ENCODE measurements at regions not wholly inside any gene's neighbourhood (a gene's known extent, or its start where the extent isn't known, plus 50 kb on each side); places are given as distances from the start of the nearest gene placed in this dataset.
"Not testable (repeated sequence)": the region's sequence is repeated elsewhere in the genome, so short reads cannot be mapped to it uniquely, and the experiment has no call there.

GRCh38 chr2:195442458-195443175 is 214.4 kb upstream of the SLC39A10 start:
- Histone ChIP-seq H3K4me1 (ENCODE audit: control insufficient read depth, insufficient read depth, low read length) (no peaks in the 10 kb centered on the region), H3K27ac (ENCODE audit: low read length) (no peak overlapping the region), H3K27me3 (ENCODE audit: control insufficient read depth in 1 of 2, insufficient read depth in 2 of 2, low read length in 2 of 2) (no peaks in the 10 kb centered on the region), H3K4me3 (ENCODE audit: low read length in 2 of 2) (no peak overlapping the region), H3K36me3 (ENCODE audit: control insufficient read depth in 2 of 2, insufficient read depth in 2 of 2, low read length in 2 of 2) (no peaks in the 10 kb centered on the region), H3K9me3 (ENCODE audit: control insufficient read depth in 2 of 2, low read length in 2 of 2) (peaks cover 3 to 11% of the 10 kb centered on the region in 2 donors), H3K9ac (ENCODE audit: low read length in 2 of 2) (no peak overlapping the region)

- H3K27me3 ChIP-seq (ENCODE audit: control insufficient read depth in 1 of 2, insufficient read depth in 2 of 2, low read length in 2 of 2): no peaks in the 10 kb centered on the region
- H3K9me3 ChIP-seq (ENCODE audit: control insufficient read depth in 2 of 2, low read length in 2 of 2): peaks cover 3 to 11% of the 10 kb centered on the region in 2 donors
- no peaks in the 10 kb centered on the region for H3K36me3 ChIP-seq (ENCODE audit: control insufficient read depth in 2 of 2, insufficient read depth in 2 of 2, low read length in 2 of 2)
- no peak overlapping the region for H3K4me3 ChIP-seq (ENCODE audit: low read length in 2 of 2)
- no peak overlapping the region for H3K27ac ChIP-seq (ENCODE audit: low read length)
- H3K4me1 ChIP-seq (ENCODE audit: control insufficient read depth, insufficient read depth, low read length): no peaks in the 10 kb centered on the region
- no peak overlapping the region for H3K9ac ChIP-seq (ENCODE audit: low read length in 2 of 2)
Measured at GRCh38 chr2:195438692-195439091, 218.3 kb upstream of the SLC39A10 start.

- Histone ChIP-seq H3K36me3 (ENCODE audit: control insufficient read depth in 2 of 2, insufficient read depth in 2 of 2, low read length in 2 of 2) (no peaks in the 10 kb centered on the region), H3K4me3 (ENCODE audit: low read length in 2 of 2) (no peak overlapping the region), H3K27ac (ENCODE audit: low read length) (no peak overlapping the region), H3K9ac (ENCODE audit: low read length in 2 of 2) (no peak overlapping the region), H3K4me1 (ENCODE audit: control insufficient read depth, insufficient read depth, low read length) (no peaks in the 10 kb centered on the region), H3K9me3 (ENCODE audit: control insufficient read depth in 2 of 2, low read length in 2 of 2) (peaks cover 3 to 11% of the 10 kb centered on the region in 2 donors), H3K27me3 (ENCODE audit: control insufficient read depth in 1 of 2, insufficient read depth in 2 of 2, low read length in 2 of 2) (no peaks in the 10 kb centered on the region)
Measured at GRCh38 chr2:195437521-195437920, 219.5 kb upstream of the SLC39A10 start.

- Histone ChIP-seq H3K27me3 (ENCODE audit: control insufficient read depth in 1 of 2, insufficient read depth in 2 of 2, low read length in 2 of 2) (no peaks in the 10 kb centered on the region), H3K9ac (ENCODE audit: low read length in 2 of 2) (no peak overlapping the region), H3K4me3 (ENCODE audit: low read length in 2 of 2) (no peak overlapping the region), H3K27ac (ENCODE audit: low read length) (no peak overlapping the region), H3K36me3 (ENCODE audit: control insufficient read depth in 2 of 2, insufficient read depth in 2 of 2, low read length in 2 of 2) (no peaks in the 10 kb centered on the region), H3K9me3 (ENCODE audit: control insufficient read depth in 2 of 2, low read length in 2 of 2) (no peaks in the 10 kb centered on the region), H3K4me1 (ENCODE audit: control insufficient read depth, insufficient read depth, low read length) (no peaks in the 10 kb centered on the region)
Measured at GRCh38 chr2:195434346-195434745, 222.7 kb upstream of the SLC39A10 start.

GRCh38 chr2:195433729-195434128 is 223.3 kb upstream of the SLC39A10 start:
- H3K36me3 ChIP-seq (ENCODE audit: control insufficient read depth in 2 of 2, insufficient read depth in 2 of 2, low read length in 2 of 2); H3K9ac ChIP-seq (ENCODE audit: low read length in 2 of 2); H3K4me3 ChIP-seq (ENCODE audit: low read length in 2 of 2); H3K9me3 ChIP-seq (ENCODE audit: control insufficient read depth in 2 of 2, low read length in 2 of 2); H3K4me1 ChIP-seq (ENCODE audit: control insufficient read depth, insufficient read depth, low read length); H3K27me3 ChIP-seq (ENCODE audit: control insufficient read depth in 1 of 2, insufficient read depth in 2 of 2, low read length in 2 of 2); H3K27ac ChIP-seq (ENCODE audit: low read length): not testable (repeated sequence)

- Histone ChIP-seq H3K27me3 (ENCODE audit: control insufficient read depth in 1 of 2, insufficient read depth in 2 of 2, low read length in 2 of 2) (no peaks in the 10 kb centered on the region), H3K36me3 (ENCODE audit: control insufficient read depth in 2 of 2, insufficient read depth in 2 of 2, low read length in 2 of 2) (no peaks in the 10 kb centered on the region), H3K4me1 (ENCODE audit: control insufficient read depth, insufficient read depth, low read length) (no peaks in the 10 kb centered on the region), H3K9me3 (ENCODE audit: control insufficient read depth in 2 of 2, low read length in 2 of 2) (no peaks in the 10 kb centered on the region), H3K9ac (ENCODE audit: low read length in 2 of 2) (no peak overlapping the region), H3K27ac (ENCODE audit: low read length) (no peak overlapping the region), H3K4me3 (ENCODE audit: low read length in 2 of 2) (no peak overlapping the region)
Measured at GRCh38 chr2:195428673-195429072, 228.4 kb upstream of the SLC39A10 start.

- no peaks in the 10 kb centered on the region for H3K9me3 ChIP-seq (ENCODE audit: control insufficient read depth in 2 of 2, low read length in 2 of 2)
- no peaks in the 10 kb centered on the region for H3K27me3 ChIP-seq (ENCODE audit: control insufficient read depth in 1 of 2, insufficient read depth in 2 of 2, low read length in 2 of 2)
- H3K27ac ChIP-seq (ENCODE audit: low read length): no peak overlapping the region
- H3K4me3 ChIP-seq (ENCODE audit: low read length in 2 of 2): no peak overlapping the region
- no peaks in the 10 kb centered on the region for H3K4me1 ChIP-seq (ENCODE audit: control insufficient read depth, insufficient read depth, low read length)
- no peaks in the 10 kb centered on the region for H3K36me3 ChIP-seq (ENCODE audit: control insufficient read depth in 2 of 2, insufficient read depth in 2 of 2, low read length in 2 of 2)
- no peak overlapping the region for H3K9ac ChIP-seq (ENCODE audit: low read length in 2 of 2)
Measured at GRCh38 chr2:195425328-195425727, 231.7 kb upstream of the SLC39A10 start.

GRCh38 chr2:195419033-195419432 is 238.0 kb upstream of the SLC39A10 start:
- no peak overlapping the region for H3K27ac ChIP-seq (ENCODE audit: low read length)
- no peak overlapping the region for H3K4me3 ChIP-seq (ENCODE audit: low read length in 2 of 2)
- H3K9ac ChIP-seq (ENCODE audit: low read length in 2 of 2): no peak overlapping the region
- no peaks in the 10 kb centered on the region for H3K4me1 ChIP-seq (ENCODE audit: control insufficient read depth, insufficient read depth, low read length)
- no peaks in the 10 kb centered on the region for H3K27me3 ChIP-seq (ENCODE audit: control insufficient read depth in 1 of 2, insufficient read depth in 2 of 2, low read length in 2 of 2)
- no peaks in the 10 kb centered on the region for H3K36me3 ChIP-seq (ENCODE audit: control insufficient read depth in 2 of 2, insufficient read depth in 2 of 2, low read length in 2 of 2)
- H3K9me3 ChIP-seq (ENCODE audit: control insufficient read depth in 2 of 2, low read length in 2 of 2): no peaks in the 10 kb centered on the region

- H3K9ac ChIP-seq (ENCODE audit: low read length in 2 of 2): no peak overlapping the region
- H3K36me3 ChIP-seq (ENCODE audit: control insufficient read depth in 2 of 2, insufficient read depth in 2 of 2, low read length in 2 of 2): no peaks in the 10 kb centered on the region
- no peaks in the 10 kb centered on the region for H3K27me3 ChIP-seq (ENCODE audit: control insufficient read depth in 1 of 2, insufficient read depth in 2 of 2, low read length in 2 of 2)
- H3K9me3 ChIP-seq (ENCODE audit: control insufficient read depth in 2 of 2, low read length in 2 of 2): no peaks in the 10 kb centered on the region
- H3K27ac ChIP-seq (ENCODE audit: low read length): no peak overlapping the region
- no peaks in the 10 kb centered on the region for H3K4me1 ChIP-seq (ENCODE audit: control insufficient read depth, insufficient read depth, low read length)
- no peak overlapping the region for H3K4me3 ChIP-seq (ENCODE audit: low read length in 2 of 2)
Measured at GRCh38 chr2:195414537-195415100, 242.4 kb upstream of the SLC39A10 start.

- H3K9me3 ChIP-seq (ENCODE audit: control insufficient read depth in 2 of 2, low read length in 2 of 2): no peaks in the 10 kb centered on the region
- H3K36me3 ChIP-seq (ENCODE audit: control insufficient read depth in 2 of 2, insufficient read depth in 2 of 2, low read length in 2 of 2): no peaks in the 10 kb centered on the region
- H3K27me3 ChIP-seq (ENCODE audit: control insufficient read depth in 1 of 2, insufficient read depth in 2 of 2, low read length in 2 of 2): no peaks in the 10 kb centered on the region
- H3K9ac ChIP-seq (ENCODE audit: low read length in 2 of 2): no peak overlapping the region
- no peak overlapping the region for H3K4me3 ChIP-seq (ENCODE audit: low read length in 2 of 2)
- H3K27ac ChIP-seq (ENCODE audit: low read length): no peak overlapping the region
- no peaks in the 10 kb centered on the region for H3K4me1 ChIP-seq (ENCODE audit: control insufficient read depth, insufficient read depth, low read length)
Measured at GRCh38 chr2:195413944-195414343, 243.1 kb upstream of the SLC39A10 start.

- Histone ChIP-seq H3K27me3 (ENCODE audit: control insufficient read depth in 1 of 2, insufficient read depth in 2 of 2, low read length in 2 of 2) (no peaks in the 10 kb centered on the region), H3K36me3 (ENCODE audit: control insufficient read depth in 2 of 2, insufficient read depth in 2 of 2, low read length in 2 of 2) (no peaks in the 10 kb centered on the region), H3K4me1 (ENCODE audit: control insufficient read depth, insufficient read depth, low read length) (no peaks in the 10 kb centered on the region), H3K9ac (ENCODE audit: low read length in 2 of 2) (no peak overlapping the region), H3K4me3 (ENCODE audit: low read length in 2 of 2) (no peak overlapping the region), H3K9me3 (ENCODE audit: control insufficient read depth in 2 of 2, low read length in 2 of 2) (no peaks in the 10 kb centered on the region), H3K27ac (ENCODE audit: low read length) (no peak overlapping the region)
Measured at GRCh38 chr2:195413422-195413821, 243.6 kb upstream of the SLC39A10 start.

Measured in stomach smooth muscle (tissue), 2 donors.